Hepatic stellate cell (primary cell): ENCODE measurements at regions not wholly inside any gene's neighbourhood (a gene's known extent, or its start where the extent isn't known, plus 50 kb on each side); places are given as distances from the start of the nearest gene placed in this dataset.

ENCODE experiments used
- DNase-seq: peaks from one replicate; pipeline ENCODE4 v3.0.0; 2011; ENCODE audit warnings: low spot score

GRCh38 chr10:128469515-128469914, 343.3 kb upstream of the MKI67 start:
- no peak for DNase-seq

DNA sequence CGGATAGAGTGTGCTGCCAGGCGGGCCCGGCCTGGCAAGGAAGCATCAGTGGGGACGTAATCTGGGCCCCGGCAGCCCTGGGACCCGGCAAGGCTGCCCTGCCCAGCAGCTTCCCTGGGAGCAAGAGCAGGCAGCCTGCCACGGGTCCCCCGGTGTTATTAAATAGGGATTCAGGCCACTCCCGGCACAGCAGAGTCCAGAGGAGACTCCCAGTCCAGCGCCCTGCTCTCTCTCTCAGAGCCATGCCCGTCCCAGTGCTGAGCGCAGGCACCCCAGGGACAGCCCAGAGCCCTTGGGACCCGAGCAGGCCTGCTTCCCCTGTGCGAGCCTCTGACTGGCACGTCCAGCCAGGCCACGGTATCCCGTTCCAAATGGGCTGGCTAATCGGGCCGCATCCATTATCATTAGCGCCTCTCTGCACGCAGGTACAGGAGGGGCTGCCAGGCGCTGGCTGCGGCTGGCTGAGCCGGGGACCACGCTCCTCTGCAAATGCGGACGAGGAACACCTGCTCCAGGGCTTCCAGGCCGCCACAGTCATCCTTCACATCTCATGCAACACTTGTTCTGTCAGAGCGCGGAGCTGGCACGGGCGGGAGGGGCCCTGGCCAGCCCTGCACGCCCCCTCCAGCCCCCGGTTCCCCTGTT, 344.2 kb upstream of the MKI67 start:
- DNase-seq = no peak

DNA sequence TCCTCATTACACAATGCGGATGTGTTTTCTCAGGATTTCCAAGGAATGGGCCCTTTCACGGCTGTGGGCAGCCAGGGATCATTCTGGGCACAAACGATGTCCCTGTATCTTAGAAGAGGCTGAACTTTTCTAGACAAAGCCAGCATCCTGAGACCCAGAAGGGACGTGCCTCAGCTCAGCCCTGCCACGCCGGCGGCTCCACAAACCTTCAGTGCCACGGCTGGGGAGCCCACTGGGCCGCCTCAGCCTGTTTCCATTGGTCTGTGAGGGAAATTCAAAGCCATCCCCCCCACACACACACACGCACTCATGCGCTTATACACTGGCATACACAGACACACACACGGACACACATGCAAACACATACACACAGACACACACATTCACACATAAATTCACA, 344.9 kb upstream of the MKI67 start:
- no peak for DNase-seq

DNA sequence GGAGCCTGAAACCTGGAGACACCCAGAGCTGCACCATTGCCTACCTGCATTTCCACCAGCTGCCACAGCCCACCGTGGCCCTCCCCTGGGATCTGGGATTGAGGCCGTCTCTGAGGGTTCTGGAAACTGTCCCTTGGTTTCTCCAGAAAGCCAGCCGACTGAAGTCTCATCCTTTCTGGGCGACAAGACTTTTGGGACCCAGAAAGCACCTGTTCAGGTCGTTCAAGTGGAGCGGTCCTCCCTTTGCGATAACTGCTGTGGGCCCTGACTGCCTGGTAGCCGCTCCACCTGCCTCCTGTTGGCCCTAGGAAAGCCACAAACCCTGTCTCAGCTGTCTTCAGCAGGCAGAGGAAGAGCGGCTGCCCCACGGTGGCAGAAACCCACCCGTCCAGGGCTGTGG, 346.0 kb upstream of the MKI67 start:
- no peak for DNase-seq

- no peak for DNase-seq
Observed at GRCh38 chr10:128473396-128473795, 347.2 kb upstream of the MKI67 start.

GRCh38 chr10:128473911-128474310, 347.7 kb upstream of the MKI67 start:
- no peak for DNase-seq

DNA sequence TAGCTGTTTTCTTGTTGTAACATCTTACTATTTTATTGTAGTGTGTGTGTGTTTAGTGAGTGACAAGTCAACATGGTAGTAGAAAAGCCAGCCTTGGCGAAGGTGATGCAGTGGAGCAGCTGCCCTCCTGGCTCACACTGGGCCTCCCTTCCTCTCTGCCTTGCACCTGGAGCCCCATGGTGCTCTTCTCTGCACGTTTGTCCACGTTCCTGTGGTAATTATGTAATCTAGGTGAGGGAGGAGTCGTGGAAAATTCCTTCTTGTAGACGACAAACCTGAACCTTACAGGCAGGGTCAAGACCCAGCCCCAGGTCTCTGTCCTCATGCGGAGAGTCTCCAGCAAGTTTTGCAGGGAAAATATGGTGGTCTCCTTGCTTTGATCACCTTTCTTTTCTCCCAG, 348.3 kb upstream of the MKI67 start:
- no peak for DNase-seq

GRCh38 chr10:128475686-128476367, 349.6 kb upstream of the MKI67 start:
- no peak for DNase-seq

GRCh38 chr10:128476368-128476725, 350.1 kb upstream of the MKI67 start:
- DNase-seq = no peak

GRCh38 chr10:128476845-128477244, 350.6 kb upstream of the MKI67 start:
- DNase-seq = no peak

GRCh38 chr10:128480601-128481000, 354.4 kb upstream of the MKI67 start:
- no peak for DNase-seq

DNA sequence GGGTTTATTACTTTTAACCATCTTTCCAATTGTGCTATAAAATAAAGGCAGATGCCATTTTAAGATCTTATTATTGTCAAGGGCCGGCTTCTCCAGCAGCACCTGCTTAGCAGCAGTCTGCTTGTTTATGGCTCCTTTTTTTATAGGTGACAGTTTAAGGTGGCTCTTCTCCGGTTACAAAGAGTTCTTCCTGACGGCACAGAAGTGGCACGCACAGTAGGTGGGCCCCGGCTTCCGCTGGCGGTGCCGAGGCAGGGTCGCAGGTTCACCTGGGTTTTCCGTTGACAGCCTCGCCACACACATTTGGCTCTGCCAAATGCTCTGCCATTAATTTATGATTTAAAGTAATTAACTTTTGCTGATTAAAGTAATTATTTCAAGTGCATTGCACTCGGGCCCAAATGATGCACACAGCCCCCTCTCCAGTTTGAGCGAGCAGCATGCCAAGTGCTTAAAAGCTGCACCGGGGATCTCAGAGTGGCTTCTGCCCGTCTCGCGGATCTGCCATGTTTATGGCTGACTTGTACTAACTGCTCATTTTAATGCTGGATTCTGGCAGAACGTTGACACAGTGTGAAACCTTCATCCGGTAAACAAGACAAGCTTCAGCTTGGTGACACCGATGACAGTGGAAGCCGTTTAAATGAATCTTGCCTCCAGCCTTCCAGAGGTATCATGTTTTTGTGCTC, 355.1 kb upstream of the MKI67 start:
- no peak for DNase-seq

GRCh38 chr10:128482052-128482451, 355.8 kb upstream of the MKI67 start:
- DNase-seq = no peak

DNA sequence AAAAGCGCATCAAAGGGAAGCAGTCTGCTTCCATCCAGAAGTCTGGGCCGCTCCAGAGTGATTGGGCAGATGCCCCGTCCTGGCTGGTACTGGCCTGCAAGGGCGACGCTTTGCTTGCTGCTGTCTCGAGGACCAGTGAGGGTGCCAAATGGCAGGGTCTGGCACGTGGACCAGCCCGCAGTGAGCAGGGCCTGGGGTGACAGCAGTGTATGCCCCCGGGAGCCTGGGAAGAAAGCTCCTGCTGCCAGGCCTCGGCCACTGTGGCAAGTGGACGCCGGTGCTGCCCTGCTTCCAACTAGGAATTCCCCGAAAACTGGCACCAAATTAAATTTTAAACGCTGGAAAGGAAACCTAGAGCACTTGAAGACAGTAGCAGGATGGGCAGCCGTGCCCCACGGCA, 357.0 kb upstream of the MKI67 start:
- DNase-seq = no peak

DNA sequence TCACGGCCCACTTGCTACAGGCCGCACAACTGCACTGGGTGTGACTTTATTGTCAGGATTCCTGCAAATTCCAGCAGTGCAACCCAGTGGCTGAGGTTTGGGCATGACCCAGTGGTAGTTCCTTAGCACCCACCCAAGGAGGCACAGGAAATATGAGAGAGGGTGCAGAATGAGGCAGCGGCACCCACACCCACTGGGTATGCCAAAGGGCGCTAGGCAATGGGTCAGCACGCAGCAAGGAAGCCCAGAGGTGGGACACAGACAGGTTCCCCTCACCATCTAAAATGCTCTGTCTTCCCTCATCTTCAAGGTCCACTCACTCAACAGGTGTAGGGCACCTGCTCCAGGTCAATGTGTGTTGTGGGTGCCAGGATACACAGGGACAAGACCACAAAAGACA, 357.8 kb upstream of the MKI67 start:
- no peak for DNase-seq

DNA sequence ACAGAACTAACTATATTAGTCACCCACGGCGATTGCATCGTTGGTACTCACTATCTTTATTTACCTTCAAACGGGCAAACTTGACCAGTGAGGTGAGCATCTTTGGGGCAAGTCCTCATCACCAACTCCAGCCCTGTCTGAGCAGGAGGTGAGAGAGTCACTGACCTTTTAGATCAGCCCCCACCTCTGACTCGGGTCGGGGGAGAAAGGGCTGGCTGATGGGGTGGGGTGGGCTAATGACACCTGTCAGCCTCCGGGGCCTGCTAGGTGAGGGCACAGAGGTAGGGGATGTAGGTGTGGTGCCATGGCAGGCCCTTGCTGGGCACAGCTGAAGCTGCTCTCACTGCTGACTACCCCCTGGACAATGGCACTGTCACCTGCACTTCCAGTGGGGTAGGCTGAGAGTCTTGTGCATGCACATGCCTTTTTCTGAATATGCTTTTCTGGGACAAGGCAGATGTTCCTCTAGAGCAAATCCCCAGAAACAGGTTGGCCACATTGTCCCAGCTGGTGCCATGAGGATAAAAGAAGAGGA, 359.5 kb upstream of the MKI67 start:
- no peak for DNase-seq

GRCh38 chr10:128487517-128487916, 361.3 kb upstream of the MKI67 start:
- no peak for DNase-seq

DNA sequence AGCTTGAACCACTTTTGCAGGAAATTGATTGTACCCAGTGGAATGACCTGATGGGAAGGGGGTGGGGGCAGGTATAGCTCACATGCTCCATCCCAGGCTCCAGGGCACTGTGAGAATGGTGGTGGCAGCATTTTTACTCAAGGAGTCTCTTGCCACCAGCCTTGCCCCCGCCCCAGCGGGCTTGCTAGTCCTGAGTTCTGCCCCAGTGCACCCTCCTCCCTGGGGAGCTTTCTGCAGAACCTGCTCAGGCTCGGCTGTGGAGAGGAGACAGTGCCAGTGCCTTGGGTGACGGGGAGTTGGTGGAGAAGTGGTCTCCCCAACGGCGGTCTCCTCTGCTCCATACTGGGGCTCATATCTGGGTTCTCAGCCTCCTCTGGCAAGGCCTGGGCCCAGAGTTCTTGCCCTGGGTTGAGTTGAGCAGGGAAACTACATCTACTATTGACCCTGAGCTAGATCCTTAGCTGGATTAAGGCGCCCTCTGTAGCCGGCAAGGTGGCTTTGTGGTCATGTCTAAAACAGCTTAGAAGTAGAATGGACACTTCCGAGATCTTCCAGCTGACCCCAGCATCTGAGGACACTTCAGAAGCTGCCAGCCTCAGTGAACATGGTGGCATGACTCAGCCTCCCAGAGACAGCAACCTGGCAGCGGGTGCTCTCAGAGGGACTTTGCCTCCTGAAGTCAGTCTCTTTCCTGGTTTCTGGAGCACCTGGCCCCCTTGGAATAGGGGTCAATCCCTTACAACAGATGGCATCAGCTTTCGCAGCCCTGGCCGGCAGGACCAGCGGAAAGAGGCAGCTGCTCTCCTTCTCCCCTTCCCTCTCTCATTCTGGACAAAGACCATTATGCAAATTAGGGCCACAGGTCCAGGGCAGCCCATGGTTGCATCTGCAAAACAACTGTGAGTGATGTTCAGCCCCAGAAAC, 363.4 kb upstream of the MKI67 start:
- DNase-seq = no peak

GRCh38 chr10:128491686-128492085, 365.5 kb upstream of the MKI67 start:
- DNase-seq = no peak

DNA sequence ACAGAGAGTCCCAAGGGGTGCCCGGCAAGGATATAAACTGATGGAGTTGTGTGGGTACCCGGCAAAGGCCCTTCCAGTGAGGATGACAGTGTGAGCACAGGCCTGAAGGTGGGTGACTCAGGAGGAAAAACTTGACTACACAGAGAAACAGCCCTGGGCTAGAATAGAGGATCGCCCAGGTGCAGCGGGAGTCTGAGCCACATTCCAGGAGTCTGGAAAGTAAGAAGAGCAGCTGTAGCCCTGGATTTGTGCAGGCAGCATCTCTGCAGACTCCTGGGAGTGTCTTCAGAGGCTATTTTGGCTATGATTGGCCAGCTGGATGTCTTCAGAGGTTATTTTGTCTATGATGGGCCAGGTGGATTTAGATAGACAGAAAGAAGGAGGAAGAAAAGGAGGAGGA, 367.6 kb upstream of the MKI67 start:
- no peak for DNase-seq

GRCh38 chr10:128494665-128495064, 368.4 kb upstream of the MKI67 start:
- no peak for DNase-seq

DNA sequence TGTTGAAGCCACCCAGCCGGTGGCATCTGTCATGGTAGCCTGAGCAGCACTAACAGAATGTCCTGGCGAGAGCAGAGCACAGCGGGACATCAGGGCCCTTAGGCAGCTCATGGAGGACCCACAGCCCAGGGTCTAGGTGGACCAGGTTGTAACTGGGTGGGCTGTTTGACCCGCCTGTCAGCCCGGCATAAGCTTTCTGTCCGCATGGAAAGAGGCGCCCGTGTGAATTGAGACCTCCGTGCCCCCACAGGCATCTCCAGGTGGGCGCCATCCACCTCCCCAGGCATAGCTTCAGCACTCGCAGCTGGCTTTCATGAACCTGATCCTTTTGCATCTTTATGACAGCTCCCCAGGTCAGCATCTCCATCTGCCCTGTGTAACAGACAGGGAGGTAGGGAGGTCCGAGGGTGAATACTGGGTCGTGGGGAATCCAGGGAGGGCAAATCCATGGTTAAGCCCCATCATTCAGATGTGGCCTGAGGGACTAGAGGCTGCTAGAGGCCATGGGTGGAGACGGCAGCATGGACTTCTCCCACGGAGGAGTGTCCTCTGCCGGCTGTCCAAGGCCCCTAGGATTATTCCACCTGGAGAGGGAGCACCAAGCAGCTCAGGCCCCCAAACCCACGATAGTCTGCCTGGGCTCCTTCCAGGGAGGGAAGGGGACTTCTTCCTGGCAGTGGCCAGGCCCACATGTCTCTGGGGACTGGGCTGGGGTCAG, 371.6 kb upstream of the MKI67 start:
- DNase-seq = no peak
